ENCODE measurements at regions not wholly inside any gene's neighbourhood (a gene's known extent, or its start where the extent isn't known, plus 50 kb on each side); places are given as distances from the start of the nearest gene placed in this dataset.

- Histone ChIP-seq H3K9me3 (no peaks in the 10 kb centered on the region), H3K4me1 (no peaks in the 10 kb centered on the region), H3K4me3 (no peak overlapping the region), H3K36me3 (no peaks in the 10 kb centered on the region), H3K27me3 (no peaks in the 10 kb centered on the region), H3K27ac (no peak overlapping the region)
- no peak for DNase-seq
- intact Hi-C loops (cut with DNase I; ENCODE audit: low total_unique reads) = no loop called here
- TF ChIP-seq POLR2A (IDR thresholded peaks at IDR 0.05) (no peak), CTCF (IDR thresholded peaks at IDR 0.05) (no peak)
Measured at GRCh38 chr7:32412471-32412870, 77.7 kb downstream of the LSM5 start.

- Histone ChIP-seq H3K27me3 (no peaks in the 10 kb centered on the region), H3K4me3 (no peak overlapping the region), H3K27ac (no peak overlapping the region), H3K9me3 (no peaks in the 10 kb centered on the region), H3K4me1 (no peaks in the 10 kb centered on the region), H3K36me3 (no peaks in the 10 kb centered on the region)
- DNase-seq = no peak
- intact Hi-C loops (cut with DNase I; ENCODE audit: low total_unique reads) = no loop called here
- TF ChIP-seq CTCF (IDR thresholded peaks at IDR 0.05) (no peak), POLR2A (IDR thresholded peaks at IDR 0.05) (no peak)
Measured at GRCh38 chr7:32410545-32410944, 79.6 kb downstream of the LSM5 start.

- Histone ChIP-seq H3K4me1 (no peaks in the 10 kb centered on the region), H3K27me3 (no peaks in the 10 kb centered on the region), H3K9me3 (no peaks in the 10 kb centered on the region), H3K27ac (no peak overlapping the region), H3K36me3 (no peaks in the 10 kb centered on the region), H3K4me3 (no peak overlapping the region)
- intact Hi-C loops (cut with DNase I; ENCODE audit: low total_unique reads) = no loop called here
- no peak for TF ChIP-seq CTCF (IDR thresholded peaks at IDR 0.05)
- TF ChIP-seq POLR2A (IDR thresholded peaks at IDR 0.05) = no peak
- DNase-seq = no peak
Measured at GRCh38 chr7:32406386-32406785, 83.8 kb downstream of the LSM5 start.

- Histone ChIP-seq H3K27ac (no peak overlapping the region), H3K27me3 (no peaks in the 10 kb centered on the region)
- intact Hi-C loops (cut with DNase I; ENCODE audit: low total_unique reads) = no loop called here
Measured at GRCh38 chr7:32403463-32404229, 86.5 kb downstream of the LSM5 start.

More at GRCh38 chr7:32403463-32404229, 86.5 kb downstream of the LSM5 start:
- DNase-seq = no peak
- Histone ChIP-seq H3K4me3 (no peak overlapping the region), H3K4me1 (no peaks in the 10 kb centered on the region), H3K36me3 (no peaks in the 10 kb centered on the region), H3K9me3 (no peaks in the 10 kb centered on the region)
- TF ChIP-seq POLR2A (IDR thresholded peaks at IDR 0.05) = no peak
- no peak for TF ChIP-seq CTCF (IDR thresholded peaks at IDR 0.05)

Measured in uterus (tissue), 3 donors.